Activated T-cell treated with anti-CD3 and anti-CD28 coated beads, Interleukin-2, amount 50 U/mL, for 72 hours (primary cell): ENCODE measurements at regions not wholly inside any gene's neighbourhood (a gene's known extent, or its start where the extent isn't known, plus 50 kb on each side); places are given as distances from the start of the nearest gene placed in this dataset.
A peak's percentile ranks its signal among the peaks of the same experiment; 100 is the strongest.
"Not testable (repeated sequence)": the region's sequence is repeated elsewhere in the genome, so short reads cannot be mapped to it uniquely, and the experiment has no call there.

Experiments used
- ATAC-seq, 2 donors: fragments of 150-1000 bp; cut with Tn5 transposase; replicated peaks in 1 of 2; 2 replicates each; pipeline ENCODE4 v1.10.0; 2021; ENCODE audit warnings: moderate library complexity in 2 of 2, mild to moderate bottlenecking in 1 of 2
- DNase-seq, 2 donors: peaks; one replicate each; pipeline ENCODE4 v3.0.0; 2021 to 2022; ENCODE audit warnings: mixed read lengths in 1 of 2
- H3K27ac Mint-ChIP-seq: one replicate; pipeline ENCODE4 v1.8.0; 2022; ENCODE audit warnings: mild to moderate bottlenecking, moderate library complexity, mixed read lengths
- H3K27me3 Mint-ChIP-seq: one replicate; pipeline ENCODE4 v1.8.0; 2022; ENCODE audit warnings: low read depth, mixed read lengths
- H3K36me3 Mint-ChIP-seq, 2 donors: one replicate each; pipeline ENCODE4 v1.8.0; 2022; ENCODE audit warnings: mixed read lengths in 2 of 2, mild to moderate bottlenecking in 1 of 2; ENCODE audit not compliant: insufficient read depth in 2 of 2
- H3K4me1 Mint-ChIP-seq: one replicate; pipeline ENCODE4 v1.8.0; 2022; ENCODE audit warnings: low read depth, mixed read lengths
- H3K4me3 Mint-ChIP-seq, 2 donors: one replicate each; pipeline ENCODE4 v1.8.0; 2022; ENCODE audit warnings: mild to moderate bottlenecking in 2 of 2, mixed read lengths in 2 of 2, moderate library complexity in 2 of 2
- H3K9me3 Mint-ChIP-seq, 2 donors: one replicate each; pipeline ENCODE4 v1.8.0; 2022; ENCODE audit warnings: mixed read lengths in 2 of 2

GRCh38 chr7:29690510-29690909 is 115.8 kb upstream of the WIPF3 start:
- H3K4me1 Mint-ChIP-seq, DNase-seq, H3K4me3 Mint-ChIP-seq, H3K9me3 Mint-ChIP-seq, H3K27ac Mint-ChIP-seq, ATAC-seq, H3K36me3 Mint-ChIP-seq: not testable (repeated sequence)
- peaks cover 20% of the 10 kb centered on the region for H3K27me3 Mint-ChIP-seq

DNA sequence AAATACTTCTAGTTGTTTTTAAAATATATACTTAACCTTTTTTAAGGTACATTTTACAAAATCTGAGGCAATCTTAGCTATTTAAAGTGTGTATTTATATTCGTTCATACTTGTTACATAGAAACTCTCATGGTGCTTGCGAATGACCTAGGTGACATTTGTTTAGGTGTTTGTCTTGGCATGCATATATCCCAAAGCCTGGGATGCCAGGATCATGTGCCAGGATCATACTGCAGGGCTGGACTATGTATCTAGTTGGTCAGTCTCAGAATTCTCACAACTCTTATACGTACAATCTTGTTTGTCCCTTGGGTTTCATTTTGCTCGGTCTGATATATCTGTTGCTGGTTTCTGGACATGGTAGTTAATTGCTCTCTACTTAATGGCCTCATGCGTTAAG is 109.9 kb upstream of the WIPF3 start:
- not testable (repeated sequence) for H3K27me3 Mint-ChIP-seq, H3K27ac Mint-ChIP-seq, ATAC-seq, H3K4me3 Mint-ChIP-seq, DNase-seq, H3K36me3 Mint-ChIP-seq, H3K9me3 Mint-ChIP-seq, H3K4me1 Mint-ChIP-seq

DNA sequence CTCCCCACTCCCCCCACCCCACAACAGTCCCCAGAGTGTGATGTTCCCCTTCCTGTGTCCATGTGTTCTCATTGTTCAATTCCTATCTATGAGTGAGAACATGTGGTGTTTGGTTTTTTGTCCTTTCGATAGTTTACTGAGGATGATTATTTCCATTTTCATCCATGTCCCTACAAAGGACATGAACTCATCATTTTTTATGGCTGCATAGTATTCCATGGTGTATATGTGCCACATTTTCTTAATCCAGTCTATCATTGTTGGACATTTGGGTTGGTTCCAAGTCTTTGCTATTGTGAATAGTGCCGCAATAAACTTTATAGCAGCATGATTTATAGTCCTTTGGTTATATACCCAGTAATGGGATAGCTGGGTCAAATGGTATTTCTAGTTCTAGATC is 106.6 kb upstream of the WIPF3 start:
- H3K9me3 Mint-ChIP-seq, H3K4me1 Mint-ChIP-seq, DNase-seq, H3K27ac Mint-ChIP-seq, ATAC-seq, H3K27me3 Mint-ChIP-seq, H3K4me3 Mint-ChIP-seq, H3K36me3 Mint-ChIP-seq: not testable (repeated sequence)

DNA sequence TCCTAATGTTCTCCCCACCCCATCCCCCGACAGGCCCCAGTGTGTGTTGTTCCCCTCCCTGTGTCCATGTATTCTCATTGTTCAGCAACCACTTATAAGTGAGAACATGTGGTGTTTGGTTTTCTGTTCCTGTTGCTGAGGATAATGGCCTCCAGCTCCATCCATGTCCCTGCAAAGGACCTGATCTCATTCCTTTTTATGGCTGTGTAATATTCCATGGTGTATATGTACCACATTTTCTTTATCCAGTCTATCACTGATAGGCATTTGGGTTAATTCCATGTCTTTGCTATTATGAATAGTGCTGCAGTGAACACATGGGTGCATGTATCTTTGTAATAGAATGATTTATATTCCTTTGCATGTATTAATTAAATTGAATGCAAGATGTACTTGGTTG is 104.8 kb upstream of the WIPF3 start:
- H3K27ac Mint-ChIP-seq, ATAC-seq, H3K9me3 Mint-ChIP-seq, DNase-seq, H3K36me3 Mint-ChIP-seq, H3K4me1 Mint-ChIP-seq, H3K27me3 Mint-ChIP-seq, H3K4me3 Mint-ChIP-seq: not testable (repeated sequence)

DNA sequence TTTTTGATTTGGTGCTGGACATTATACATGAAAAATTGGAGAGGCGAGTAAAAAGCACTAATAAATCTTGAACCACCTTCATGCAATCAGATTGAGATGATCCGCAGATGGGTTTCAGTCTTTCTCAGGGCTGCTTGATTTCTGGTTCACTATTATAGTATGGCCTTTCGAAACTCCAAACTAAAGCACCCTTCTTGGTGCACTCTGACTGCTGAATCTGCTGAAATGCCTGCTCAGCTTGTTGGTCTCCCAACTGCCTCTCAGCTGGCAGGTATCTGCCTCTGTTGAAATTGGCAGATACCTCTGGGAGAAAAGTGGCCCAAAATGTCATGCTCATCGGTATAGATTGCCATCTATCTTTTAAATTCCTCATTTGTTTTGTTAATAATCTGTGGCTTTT is 102.5 kb upstream of the WIPF3 start:
- peak overlapping the region; percentile 7 for H3K27ac Mint-ChIP-seq
- not testable (repeated sequence) for H3K4me1 Mint-ChIP-seq, DNase-seq, H3K4me3 Mint-ChIP-seq, H3K9me3 Mint-ChIP-seq, H3K27me3 Mint-ChIP-seq, H3K36me3 Mint-ChIP-seq, ATAC-seq

GRCh38 chr7:29709002-29709401 is 97.3 kb upstream of the WIPF3 start:
- H3K4me1 Mint-ChIP-seq, H3K36me3 Mint-ChIP-seq, H3K27ac Mint-ChIP-seq, H3K4me3 Mint-ChIP-seq, DNase-seq, H3K9me3 Mint-ChIP-seq, H3K27me3 Mint-ChIP-seq, ATAC-seq: not testable (repeated sequence)

GRCh38 chr7:29723127-29723526 is 83.2 kb upstream of the WIPF3 start:
- ATAC-seq, DNase-seq, H3K36me3 Mint-ChIP-seq, H3K27ac Mint-ChIP-seq, H3K9me3 Mint-ChIP-seq, H3K4me1 Mint-ChIP-seq, H3K4me3 Mint-ChIP-seq, H3K27me3 Mint-ChIP-seq: not testable (repeated sequence)

- Mint-ChIP-seq H3K9me3 (no peaks in the 10 kb centered on the region), H3K4me3 (no peak overlapping the region), H3K27me3 (peaks cover 5% of the 10 kb centered on the region), H3K36me3 (no peaks in the 10 kb centered on the region), H3K27ac (no peak overlapping the region), H3K4me1 (no peaks in the 10 kb centered on the region)
- DNase-seq (no peak), ATAC-seq (no peak)
These were observed 82.7 kb upstream of the WIPF3 start for GRCh38 chr7:29723599-29723998.

GRCh38 chr7:29729534-29730165 is 76.7 kb upstream of the WIPF3 start:
- not testable (repeated sequence) for H3K27ac Mint-ChIP-seq, H3K36me3 Mint-ChIP-seq, H3K9me3 Mint-ChIP-seq, ATAC-seq, H3K4me3 Mint-ChIP-seq, DNase-seq, H3K4me1 Mint-ChIP-seq
- peaks cover 11% of the 10 kb centered on the region for H3K27me3 Mint-ChIP-seq

- no peaks in the 10 kb centered on the region for H3K4me1 Mint-ChIP-seq
- no peak overlapping the region for H3K4me3 Mint-ChIP-seq
- H3K27ac Mint-ChIP-seq, result no peak overlapping the region
- ATAC-seq, result no peak
- peaks cover 14% of the 10 kb centered on the region for H3K27me3 Mint-ChIP-seq
- H3K36me3 Mint-ChIP-seq, result no peaks in the 10 kb centered on the region
- DNase-seq, result no peak
- no peaks in the 10 kb centered on the region for H3K9me3 Mint-ChIP-seq
These were observed 72.0 kb upstream of the WIPF3 start for GRCh38 chr7:29734246-29734731.

- not testable (repeated sequence) for H3K27ac Mint-ChIP-seq, H3K9me3 Mint-ChIP-seq, H3K36me3 Mint-ChIP-seq, ATAC-seq, H3K4me1 Mint-ChIP-seq, DNase-seq, H3K27me3 Mint-ChIP-seq, H3K4me3 Mint-ChIP-seq
These were observed 58.6 kb upstream of the WIPF3 start for GRCh38 chr7:29747645-29748245.

GRCh38 chr7:29748286-29749099 is 57.8 kb upstream of the WIPF3 start:
- peak overlapping the region; percentile 63 for H3K27ac Mint-ChIP-seq
- no peaks in the 10 kb centered on the region for H3K4me1 Mint-ChIP-seq
- no peaks in the 10 kb centered on the region for H3K9me3 Mint-ChIP-seq
- DNase-seq (no peak), ATAC-seq (no peak)
- no peaks in the 10 kb centered on the region for H3K36me3 Mint-ChIP-seq
- peaks cover 6% of the 10 kb centered on the region for H3K27me3 Mint-ChIP-seq
- H3K4me3 Mint-ChIP-seq, result no peak overlapping the region

DNA sequence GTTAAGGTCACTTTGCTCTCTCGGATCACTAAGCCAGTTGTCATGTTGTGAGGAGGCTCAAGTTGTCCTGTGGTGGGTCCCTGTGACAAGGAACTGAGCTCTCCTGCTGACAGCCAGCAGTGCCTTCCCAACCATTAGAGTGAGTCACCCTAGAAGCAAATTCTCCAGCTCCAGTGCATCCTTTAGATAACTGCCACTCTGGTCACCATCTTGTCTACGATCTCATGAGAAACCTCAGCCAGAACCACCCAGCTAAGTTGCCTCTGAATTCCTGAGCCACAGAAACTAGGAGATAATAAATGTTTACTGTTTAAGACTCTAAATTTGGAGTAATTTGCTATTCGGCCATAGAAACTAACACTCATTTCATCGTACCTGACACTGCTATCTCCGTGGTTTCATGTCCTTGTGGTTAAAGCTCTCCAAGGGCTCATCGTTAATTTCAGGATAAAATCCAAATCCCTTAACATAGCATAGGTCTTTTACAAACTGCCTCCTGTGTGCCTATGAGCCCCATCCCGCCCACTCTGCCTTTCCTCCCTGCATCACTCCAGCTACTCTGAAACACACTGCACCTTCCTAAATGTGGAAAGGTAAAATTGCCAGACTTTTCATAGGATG is 56.5 kb upstream of the WIPF3 start:
- Mint-ChIP-seq H3K27me3 (peaks cover 6% of the 10 kb centered on the region), H3K4me1 (no peaks in the 10 kb centered on the region), H3K36me3 (no peaks in the 10 kb centered on the region), H3K27ac (no peak overlapping the region), H3K4me3 (no peak overlapping the region), H3K9me3 (no peaks in the 10 kb centered on the region)
- ATAC-seq (no peak), DNase-seq (no peak)
